ENCODE measurements at regions not wholly inside any gene's neighbourhood (a gene's known extent, or its start where the extent isn't known, plus 50 kb on each side); places are given as distances from the start of the nearest gene placed in this dataset.

DNA sequence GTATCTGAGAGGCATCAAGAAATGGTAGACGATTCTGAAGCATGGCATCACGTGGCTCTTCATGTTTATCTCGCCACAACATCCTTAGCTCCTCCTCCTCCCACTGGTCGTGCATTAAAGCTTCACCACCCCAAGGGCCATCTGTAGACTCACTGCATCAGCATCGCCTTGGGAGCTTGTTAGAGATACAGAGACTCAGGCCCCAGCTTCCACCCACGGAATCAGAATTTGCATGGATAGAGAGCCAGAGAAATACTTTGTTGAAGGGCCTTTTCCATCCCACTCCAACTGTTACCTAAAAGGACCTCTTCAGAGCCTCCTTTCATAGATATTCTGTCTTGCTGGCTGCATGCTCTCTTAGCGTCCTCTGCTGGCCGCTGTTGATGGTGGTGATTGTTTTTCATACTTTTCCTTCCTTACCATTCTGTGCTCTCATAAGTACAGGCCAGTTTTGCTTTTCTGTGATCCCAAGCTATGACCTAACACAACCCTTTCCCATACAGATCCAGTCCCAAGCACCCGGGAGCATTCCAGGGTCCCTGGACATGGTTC, 1049.4 kb upstream of the EEF2KMT start:
- H3K9me3 ChIP-seq: no peaks in the 10 kb centered on the region
- 43 to 69% methylated on average over 8 to 9 of the region's 9 CpGs for WGBS, 2 donors
- intact Hi-C loops (cut with DNase I; ENCODE audit: low total_unique reads): no loop called here
- H3K36me3 ChIP-seq (ENCODE audit: low read depth, missing control alignments): no peaks in the 10 kb centered on the region
- no peaks in the 10 kb centered on the region for H3K4me1 ChIP-seq
- no peak overlapping the region for H3K4me3 ChIP-seq
- H3K27me3 ChIP-seq: no peaks in the 10 kb centered on the region
- DNase-seq: no peak
- TF ChIP-seq, protein P1, sequence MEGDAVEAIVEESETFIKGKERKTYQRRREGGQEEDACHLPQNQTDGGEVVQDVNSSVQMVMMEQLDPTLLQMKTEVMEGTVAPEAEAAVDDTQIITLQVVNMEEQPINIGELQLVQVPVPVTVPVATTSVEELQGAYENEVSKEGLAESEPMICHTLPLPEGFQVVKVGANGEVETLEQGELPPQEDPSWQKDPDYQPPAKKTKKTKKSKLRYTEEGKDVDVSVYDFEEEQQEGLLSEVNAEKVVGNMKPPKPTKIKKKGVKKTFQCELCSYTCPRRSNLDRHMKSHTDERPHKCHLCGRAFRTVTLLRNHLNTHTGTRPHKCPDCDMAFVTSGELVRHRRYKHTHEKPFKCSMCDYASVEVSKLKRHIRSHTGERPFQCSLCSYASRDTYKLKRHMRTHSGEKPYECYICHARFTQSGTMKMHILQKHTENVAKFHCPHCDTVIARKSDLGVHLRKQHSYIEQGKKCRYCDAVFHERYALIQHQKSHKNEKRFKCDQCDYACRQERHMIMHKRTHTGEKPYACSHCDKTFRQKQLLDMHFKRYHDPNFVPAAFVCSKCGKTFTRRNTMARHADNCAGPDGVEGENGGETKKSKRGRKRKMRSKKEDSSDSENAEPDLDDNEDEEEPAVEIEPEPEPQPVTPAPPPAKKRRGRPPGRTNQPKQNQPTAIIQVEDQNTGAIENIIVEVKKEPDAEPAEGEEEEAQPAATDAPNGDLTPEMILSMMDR (IDR thresholded peaks at IDR 0.05): no peak
- no peak for TF ChIP-seq POLR2A (IDR thresholded peaks at IDR 0.05)
- no peak overlapping the region for H3K27ac ChIP-seq

DNA sequence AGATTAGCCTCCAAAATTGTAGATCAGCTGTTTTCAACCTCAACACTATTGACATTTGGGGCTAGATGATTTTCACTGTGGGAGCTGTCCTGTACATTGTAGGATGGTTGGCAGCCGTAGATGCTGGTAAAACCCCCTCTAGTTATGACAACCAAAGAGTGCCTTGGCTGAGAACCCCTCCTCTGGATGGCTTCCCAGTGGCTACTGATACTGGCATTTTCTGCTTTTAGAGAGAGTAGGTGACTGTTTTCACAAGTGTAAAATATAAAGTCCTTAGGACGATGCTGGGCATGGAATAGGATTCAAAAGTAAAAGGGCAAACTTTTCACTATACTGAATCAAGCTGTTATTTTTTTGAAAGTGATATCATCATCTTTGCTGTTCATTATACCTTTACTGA, 1048.8 kb upstream of the EEF2KMT start:
- Histone ChIP-seq H3K27ac (no peak overlapping the region), H3K36me3 (ENCODE audit: low read depth, missing control alignments) (no peaks in the 10 kb centered on the region), H3K9me3 (no peaks in the 10 kb centered on the region), H3K4me3 (no peak overlapping the region), H3K27me3 (no peaks in the 10 kb centered on the region), H3K4me1 (no peaks in the 10 kb centered on the region)
- no peak for DNase-seq
- no peak for TF ChIP-seq POLR2A (IDR thresholded peaks at IDR 0.05)
- TF ChIP-seq, protein P1 (IDR thresholded peaks at IDR 0.05): no peak
- 89 to 91% methylated on average over 2 of the region's 2 CpGs for WGBS, 2 donors
- intact Hi-C loops (cut with DNase I; ENCODE audit: low total_unique reads): no loop called here

DNA sequence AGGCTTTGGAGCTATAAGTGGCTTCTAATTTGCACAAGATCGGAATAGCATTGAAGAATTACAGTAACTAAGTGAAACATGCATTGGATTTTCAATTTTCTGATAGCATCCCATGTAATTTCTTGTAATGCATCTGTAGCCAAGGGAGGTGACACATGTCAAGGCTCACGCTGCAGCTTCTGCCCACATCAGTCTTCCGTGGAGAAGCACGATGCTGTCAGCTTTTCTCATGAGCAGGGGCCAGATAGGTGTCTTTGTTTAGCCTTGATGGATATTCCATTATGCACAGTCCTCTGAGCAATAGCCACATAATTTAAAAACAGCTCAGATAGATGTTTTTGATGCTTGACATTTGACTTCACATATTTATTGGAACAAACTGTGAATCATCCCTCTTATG, 1046.9 kb upstream of the EEF2KMT start:
- H3K4me1 ChIP-seq: no peaks in the 10 kb centered on the region
- DNase-seq: no peak
- intact Hi-C loops (cut with DNase I; ENCODE audit: low total_unique reads): no loop called here
- H3K27me3 ChIP-seq: no peaks in the 10 kb centered on the region
- H3K9me3 ChIP-seq: no peaks in the 10 kb centered on the region
- H3K36me3 ChIP-seq (ENCODE audit: low read depth, missing control alignments): no peaks in the 10 kb centered on the region
- TF ChIP-seq POLR2A (IDR thresholded peaks at IDR 0.05): no peak
- TF ChIP-seq, protein P1 (IDR thresholded peaks at IDR 0.05): no peak
- H3K4me3 ChIP-seq: no peak overlapping the region
- WGBS, 2 donors: 92% methylated on average over 4 of the region's 4 CpGs
- H3K27ac ChIP-seq: no peak overlapping the region

DNA sequence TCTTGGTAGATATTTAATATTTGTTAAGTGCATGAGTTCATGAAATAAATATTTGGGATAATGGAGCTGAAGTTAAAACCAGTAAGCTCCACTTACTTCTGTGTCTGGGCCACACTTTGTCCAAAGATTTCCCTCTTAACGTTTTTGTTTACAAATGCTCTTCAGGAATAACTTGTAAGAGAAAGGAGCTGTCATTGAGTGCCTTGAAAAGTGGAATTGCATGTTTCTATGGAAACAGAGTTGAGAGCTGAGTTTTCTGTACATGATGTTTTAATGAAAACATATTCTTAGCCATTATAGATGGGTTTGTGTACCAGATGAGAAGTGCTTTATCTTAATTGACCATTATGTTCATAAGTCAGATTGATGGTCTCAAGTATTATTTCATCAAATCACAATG, 1045.4 kb upstream of the EEF2KMT start:
- DNase-seq: no peak
- TF ChIP-seq, protein P1 (IDR thresholded peaks at IDR 0.05): no peak
- no peak for TF ChIP-seq POLR2A (IDR thresholded peaks at IDR 0.05)
- no peak overlapping the region for H3K27ac ChIP-seq
- no peaks in the 10 kb centered on the region for H3K36me3 ChIP-seq (ENCODE audit: low read depth, missing control alignments)
- H3K9me3 ChIP-seq: no peaks in the 10 kb centered on the region
- H3K4me3 ChIP-seq: no peak overlapping the region
- no peaks in the 10 kb centered on the region for H3K4me1 ChIP-seq
- no peaks in the 10 kb centered on the region for H3K27me3 ChIP-seq
- WGBS, 2 donors: 39 to 43% methylated on average over 1 of the region's 1 CpG
- intact Hi-C loops (cut with DNase I; ENCODE audit: low total_unique reads): no loop called here

DNA sequence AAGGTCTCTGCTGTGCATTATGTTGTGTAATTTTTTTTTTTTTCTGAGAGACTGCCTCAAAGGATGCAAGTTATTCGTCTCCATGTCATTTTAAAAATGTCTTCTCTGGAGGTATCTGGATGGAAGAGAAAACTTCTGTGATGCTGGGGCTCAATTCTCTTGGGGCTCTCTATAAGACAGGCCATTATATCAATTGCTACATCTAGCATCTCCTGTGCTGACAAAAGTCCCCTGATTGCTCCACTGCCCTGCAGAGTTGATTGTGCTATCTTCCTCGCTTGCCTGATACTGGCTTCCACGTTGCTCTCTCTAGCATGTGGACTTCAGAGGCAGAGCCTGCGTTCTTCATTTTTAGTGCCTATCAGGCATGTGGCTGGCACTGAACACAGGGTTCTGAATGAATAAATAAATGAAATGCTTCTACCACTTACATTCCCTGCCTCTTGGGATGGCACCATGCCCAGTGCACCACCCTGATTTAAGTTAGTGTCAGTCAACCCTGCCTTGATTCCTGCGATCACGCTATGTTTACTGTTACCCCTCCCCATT, 1035.5 kb upstream of the EEF2KMT start:
- no peaks in the 10 kb centered on the region for H3K4me1 ChIP-seq
- no peak for DNase-seq
- TF ChIP-seq, protein P1 (IDR thresholded peaks at IDR 0.05): no peak
- TF ChIP-seq POLR2A (IDR thresholded peaks at IDR 0.05): no peak
- 75 to 86% methylated on average over 6 of the region's 6 CpGs for WGBS, 2 donors
- no peak overlapping the region for H3K4me3 ChIP-seq
- H3K36me3 ChIP-seq (ENCODE audit: low read depth, missing control alignments): no peaks in the 10 kb centered on the region
- no peaks in the 10 kb centered on the region for H3K9me3 ChIP-seq
- no peaks in the 10 kb centered on the region for H3K27me3 ChIP-seq
- intact Hi-C loops (cut with DNase I; ENCODE audit: low total_unique reads): no loop called here
- no peak overlapping the region for H3K27ac ChIP-seq
